ENCODE measurements at regions not wholly inside any gene's neighbourhood (a gene's known extent, or its start where the extent isn't known, plus 50 kb on each side); places are given as distances from the start of the nearest gene placed in this dataset.

GRCh38 chr17:73872816-73873215 is 228.6 kb upstream of the SDK2 start (continued):
- TF ChIP-seq TEAD4 (IDR thresholded peaks at IDR 0.05; ENCODE audit: low read depth, low read length) (no peak), POLR2A (IDR thresholded peaks at IDR 0.05; ENCODE audit: control extremely low read depth in 1 of 2, low read depth in 2 of 2, low read length in 2 of 2) (no peak)
